ENCODE measurements at regions not wholly inside any gene's neighbourhood (a gene's known extent, or its start where the extent isn't known, plus 50 kb on each side); places are given as distances from the start of the nearest gene placed in this dataset.

DNA sequence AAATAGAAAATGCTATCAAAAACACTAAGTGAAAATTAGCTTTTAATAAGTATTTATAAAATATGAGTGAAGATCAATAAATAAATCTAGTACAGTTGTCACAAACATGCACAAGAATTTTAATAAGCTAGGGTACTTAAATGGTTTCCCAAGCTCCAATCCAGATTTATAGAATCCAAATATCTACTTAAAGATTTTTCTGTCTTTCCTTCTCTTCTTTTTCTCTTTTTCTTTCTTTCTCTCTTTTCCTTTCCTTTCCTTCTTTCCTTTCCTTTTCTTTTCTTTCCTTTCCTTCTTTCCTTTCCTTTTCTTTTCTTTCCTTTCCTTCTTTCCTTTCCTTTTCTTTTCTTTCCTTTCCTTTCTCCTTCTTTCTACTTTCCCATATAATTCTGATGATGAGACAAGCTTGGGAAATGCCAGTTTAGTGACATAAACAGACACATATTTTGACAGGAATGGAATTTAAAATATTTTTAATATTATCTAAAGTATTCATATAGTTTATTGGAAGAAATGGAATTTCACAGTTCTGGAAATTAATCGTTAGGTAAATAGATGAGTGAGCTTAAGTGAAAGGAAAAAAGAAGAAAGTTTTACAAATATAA is 832.8 kb downstream of the NR2F1-AS1 start:
- no peak for DNase-seq (ENCODE audit: low read depth)
- TF ChIP-seq, protein P1, sequence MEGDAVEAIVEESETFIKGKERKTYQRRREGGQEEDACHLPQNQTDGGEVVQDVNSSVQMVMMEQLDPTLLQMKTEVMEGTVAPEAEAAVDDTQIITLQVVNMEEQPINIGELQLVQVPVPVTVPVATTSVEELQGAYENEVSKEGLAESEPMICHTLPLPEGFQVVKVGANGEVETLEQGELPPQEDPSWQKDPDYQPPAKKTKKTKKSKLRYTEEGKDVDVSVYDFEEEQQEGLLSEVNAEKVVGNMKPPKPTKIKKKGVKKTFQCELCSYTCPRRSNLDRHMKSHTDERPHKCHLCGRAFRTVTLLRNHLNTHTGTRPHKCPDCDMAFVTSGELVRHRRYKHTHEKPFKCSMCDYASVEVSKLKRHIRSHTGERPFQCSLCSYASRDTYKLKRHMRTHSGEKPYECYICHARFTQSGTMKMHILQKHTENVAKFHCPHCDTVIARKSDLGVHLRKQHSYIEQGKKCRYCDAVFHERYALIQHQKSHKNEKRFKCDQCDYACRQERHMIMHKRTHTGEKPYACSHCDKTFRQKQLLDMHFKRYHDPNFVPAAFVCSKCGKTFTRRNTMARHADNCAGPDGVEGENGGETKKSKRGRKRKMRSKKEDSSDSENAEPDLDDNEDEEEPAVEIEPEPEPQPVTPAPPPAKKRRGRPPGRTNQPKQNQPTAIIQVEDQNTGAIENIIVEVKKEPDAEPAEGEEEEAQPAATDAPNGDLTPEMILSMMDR (conservative IDR thresholded peaks at IDR 0.05; ENCODE audit: low read depth, low read length), result no peak
- H3K4me3 ChIP-seq (ENCODE audit: low read depth, low read length), result no peak overlapping the region

DNA sequence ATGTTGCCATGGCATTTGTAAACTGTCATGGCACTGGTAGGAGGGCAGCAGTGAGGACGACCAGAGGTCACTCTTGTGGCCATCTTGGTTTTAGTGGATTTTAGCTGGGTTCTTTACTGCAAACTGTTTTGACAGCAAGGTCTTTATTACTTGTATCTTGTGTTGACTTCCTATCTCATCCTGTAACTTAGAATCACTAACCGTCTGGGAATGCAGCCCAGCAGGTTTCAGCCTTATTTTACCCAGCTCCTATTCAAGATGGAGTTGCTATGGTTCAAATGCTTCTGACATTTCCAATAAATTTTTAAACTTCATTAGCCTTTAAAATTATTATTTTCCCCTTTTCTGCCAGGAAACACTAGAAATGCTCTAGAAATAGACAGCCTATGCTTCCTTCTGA is 839.1 kb downstream of the NR2F1-AS1 start:
- H3K4me3 ChIP-seq (ENCODE audit: low read depth, low read length), result no peak overlapping the region
- TF ChIP-seq, protein P1 (conservative IDR thresholded peaks at IDR 0.05; ENCODE audit: low read depth, low read length), result no peak
- DNase-seq (ENCODE audit: low read depth), result no peak

DNA sequence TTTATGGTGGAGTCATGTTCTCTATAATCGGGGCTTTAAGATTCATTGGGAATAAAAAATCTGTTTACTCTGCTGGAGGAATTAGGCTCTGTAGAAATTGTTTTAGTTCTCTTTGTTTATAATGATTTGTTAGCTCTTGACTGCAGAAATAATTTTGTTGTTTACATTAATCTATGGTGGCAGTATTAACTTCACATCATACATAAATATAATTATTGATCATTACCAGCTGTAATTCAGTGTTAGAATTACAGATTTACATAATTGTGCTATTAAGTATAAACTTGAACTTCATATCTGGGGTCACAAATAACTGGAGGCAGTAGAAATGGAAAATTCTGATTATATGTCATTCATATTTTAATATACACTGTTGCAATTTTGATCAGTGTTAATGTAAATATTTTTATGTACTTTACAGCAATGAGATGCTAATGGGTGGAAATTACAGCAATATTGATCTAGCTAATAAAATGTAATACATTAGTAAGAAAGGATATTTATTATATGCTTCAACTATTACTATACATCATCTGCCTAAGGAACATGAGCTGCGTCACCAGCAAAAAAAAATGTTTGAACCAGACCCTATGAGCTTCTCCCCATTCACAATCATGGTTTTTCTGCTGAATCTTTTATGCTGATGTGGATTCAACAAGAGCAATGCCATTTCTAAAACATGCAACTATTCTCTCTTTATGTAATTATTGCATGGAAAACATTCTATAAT is 846.6 kb downstream of the NR2F1-AS1 start:
- no peak overlapping the region for H3K4me3 ChIP-seq (ENCODE audit: low read depth, low read length)
- TF ChIP-seq, protein P1 (conservative IDR thresholded peaks at IDR 0.05; ENCODE audit: low read depth, low read length), result no peak
- DNase-seq (ENCODE audit: low read depth), result no peak

DNA sequence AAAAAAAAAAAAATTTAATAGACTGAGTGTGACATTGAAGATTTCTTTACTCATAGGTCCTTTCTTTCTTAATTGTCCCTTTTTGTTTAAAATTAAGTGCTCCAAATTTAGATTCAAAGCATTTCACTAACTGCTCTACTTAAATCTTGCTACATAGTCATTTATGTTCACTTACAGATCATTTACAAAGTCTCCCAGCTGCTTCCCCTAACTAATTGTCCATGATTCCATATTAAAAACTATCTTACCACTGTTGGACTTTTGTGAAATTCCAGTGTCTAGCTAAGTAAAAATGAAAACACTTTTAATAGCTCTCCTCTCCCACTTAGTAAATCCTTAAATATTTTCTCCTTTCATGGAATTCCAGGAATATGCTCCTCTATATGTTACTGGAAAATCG is 850.5 kb downstream of the NR2F1-AS1 start:
- TF ChIP-seq, protein P1 (conservative IDR thresholded peaks at IDR 0.05; ENCODE audit: low read depth, low read length), result no peak
- DNase-seq (ENCODE audit: low read depth), result no peak
- H3K4me3 ChIP-seq (ENCODE audit: low read depth, low read length), result no peak overlapping the region

DNA sequence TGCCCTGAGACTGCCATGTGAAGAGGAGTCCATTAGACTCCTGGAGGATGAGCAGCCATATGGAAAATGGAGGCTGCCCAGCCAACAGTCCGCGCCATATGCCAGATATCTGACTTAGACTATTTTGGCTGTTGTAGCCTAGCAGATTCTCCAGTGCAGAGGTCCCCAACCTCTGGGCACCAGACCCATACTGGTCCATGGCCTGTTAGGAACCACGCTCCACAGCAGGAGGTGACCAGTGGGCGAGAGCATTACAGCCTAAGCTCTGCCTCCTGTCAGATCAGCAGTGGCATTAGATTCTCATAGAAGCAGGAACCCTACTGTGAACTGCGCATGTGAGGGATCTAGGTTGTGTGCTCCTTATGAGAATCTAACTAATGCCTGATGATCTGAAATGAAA is 851.9 kb downstream of the NR2F1-AS1 start:
- TF ChIP-seq, protein P1 (conservative IDR thresholded peaks at IDR 0.05; ENCODE audit: low read depth, low read length), result no peak
- no peak for DNase-seq (ENCODE audit: low read depth)
- H3K4me3 ChIP-seq (ENCODE audit: low read depth, low read length), result no peak overlapping the region

DNA sequence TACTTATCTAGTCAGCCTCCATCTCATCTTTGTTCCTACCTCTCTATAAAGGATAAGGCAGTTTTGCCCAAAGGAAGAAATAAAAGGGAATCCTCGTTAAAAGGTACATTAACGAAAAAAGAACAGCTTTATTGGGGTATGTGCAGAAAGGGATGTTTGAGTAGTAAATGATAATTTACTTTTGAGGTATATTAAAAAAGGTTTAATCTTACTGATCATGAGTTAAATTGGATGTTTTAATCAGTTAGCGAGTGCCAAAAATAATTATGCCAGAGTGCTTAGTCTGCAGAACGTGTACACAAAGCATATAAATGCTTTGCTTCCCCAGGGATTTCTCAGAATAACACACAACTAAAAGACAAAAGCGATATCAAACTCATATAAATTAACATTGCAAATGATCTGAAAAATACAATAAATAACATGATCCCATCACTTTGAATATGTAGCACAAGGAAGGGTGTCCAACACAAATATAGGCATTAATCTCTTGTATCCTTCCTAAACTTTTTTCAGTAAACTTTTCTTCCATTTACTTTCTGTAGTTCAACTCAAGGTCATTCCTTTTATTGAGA is 865.0 kb downstream of the NR2F1-AS1 start:
- TF ChIP-seq, protein P1 (conservative IDR thresholded peaks at IDR 0.05; ENCODE audit: low read depth, low read length), result no peak

More for the DNA sequence above, 865.0 kb downstream of the NR2F1-AS1 start:
- H3K4me3 ChIP-seq (ENCODE audit: low read depth, low read length), result no peak overlapping the region
- DNase-seq (ENCODE audit: low read depth), result no peak

Measured in epithelial cell of proximal tubule (primary cell).